ENCODE measurements at regions not wholly inside any gene's neighbourhood (a gene's known extent, or its start where the extent isn't known, plus 50 kb on each side); places are given as distances from the start of the nearest gene placed in this dataset.

DNA sequence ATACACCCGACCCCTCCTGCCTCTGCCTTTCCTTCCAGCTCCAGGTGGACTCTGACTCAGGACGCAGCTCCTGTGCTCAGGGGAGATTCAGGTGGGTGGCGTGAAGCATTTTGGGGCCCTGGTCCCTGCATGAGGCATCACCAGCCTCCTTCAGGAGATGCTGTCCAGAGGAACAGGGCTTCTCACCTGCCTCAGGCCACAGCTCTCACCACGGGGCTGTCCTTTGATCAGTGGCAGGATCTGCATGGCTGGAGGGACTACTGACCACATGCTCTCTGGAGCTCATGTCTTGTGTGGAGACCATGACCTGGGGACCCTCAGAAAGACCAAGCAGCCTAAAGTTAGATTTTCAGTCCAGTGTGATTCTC lies 58.8 kb downstream of the GGTLC2 start:
- TF ChIP-seq, protein P1, sequence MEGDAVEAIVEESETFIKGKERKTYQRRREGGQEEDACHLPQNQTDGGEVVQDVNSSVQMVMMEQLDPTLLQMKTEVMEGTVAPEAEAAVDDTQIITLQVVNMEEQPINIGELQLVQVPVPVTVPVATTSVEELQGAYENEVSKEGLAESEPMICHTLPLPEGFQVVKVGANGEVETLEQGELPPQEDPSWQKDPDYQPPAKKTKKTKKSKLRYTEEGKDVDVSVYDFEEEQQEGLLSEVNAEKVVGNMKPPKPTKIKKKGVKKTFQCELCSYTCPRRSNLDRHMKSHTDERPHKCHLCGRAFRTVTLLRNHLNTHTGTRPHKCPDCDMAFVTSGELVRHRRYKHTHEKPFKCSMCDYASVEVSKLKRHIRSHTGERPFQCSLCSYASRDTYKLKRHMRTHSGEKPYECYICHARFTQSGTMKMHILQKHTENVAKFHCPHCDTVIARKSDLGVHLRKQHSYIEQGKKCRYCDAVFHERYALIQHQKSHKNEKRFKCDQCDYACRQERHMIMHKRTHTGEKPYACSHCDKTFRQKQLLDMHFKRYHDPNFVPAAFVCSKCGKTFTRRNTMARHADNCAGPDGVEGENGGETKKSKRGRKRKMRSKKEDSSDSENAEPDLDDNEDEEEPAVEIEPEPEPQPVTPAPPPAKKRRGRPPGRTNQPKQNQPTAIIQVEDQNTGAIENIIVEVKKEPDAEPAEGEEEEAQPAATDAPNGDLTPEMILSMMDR (IDR thresholded peaks at IDR 0.05) = no peak
- Histone ChIP-seq H3K27ac (no peak overlapping the region), H3K4me3 (no peak overlapping the region), H3K4me1 (no peaks in the 10 kb centered on the region), H3K9me3 (no peaks in the 10 kb centered on the region), H3K36me3 (no peaks in the 10 kb centered on the region), H3K27me3 (ENCODE audit: low read depth) (no peaks in the 10 kb centered on the region)
- intact Hi-C loops (cut with DNase I) = no loop called here
- ATAC-seq = no peak
- DNase-seq = no peak

DNA sequence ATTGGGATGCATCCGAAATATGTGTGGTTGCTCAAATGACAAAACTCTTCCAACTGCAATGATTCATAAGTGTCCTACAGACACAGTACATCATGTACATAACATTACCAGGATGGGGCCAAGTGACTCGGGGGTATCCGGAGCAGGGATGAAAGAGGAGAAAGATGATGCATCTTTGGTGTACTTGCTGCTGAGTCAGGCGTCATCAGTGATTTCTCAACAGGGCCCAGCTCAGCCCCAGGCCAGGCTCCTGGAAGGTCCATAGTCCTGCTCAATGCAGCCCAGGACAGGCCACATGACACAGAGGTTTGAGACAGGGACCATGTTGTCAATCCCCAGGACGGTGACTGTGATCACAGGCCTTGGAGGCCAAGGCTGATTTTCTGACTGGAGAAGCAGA lies 59.3 kb downstream of the GGTLC2 start:
- DNase-seq (no peak), ATAC-seq (no peak)
- no peaks in the 10 kb centered on the region for H3K9me3 ChIP-seq
- H3K27me3 ChIP-seq (ENCODE audit: low read depth) = no peaks in the 10 kb centered on the region
- no peak overlapping the region for H3K4me3 ChIP-seq
- H3K36me3 ChIP-seq = no peaks in the 10 kb centered on the region
- H3K27ac ChIP-seq = no peak overlapping the region
- intact Hi-C loops (cut with DNase I) = no loop called here
- TF ChIP-seq, protein P1 (IDR thresholded peaks at IDR 0.05) = no peak
- no peaks in the 10 kb centered on the region for H3K4me1 ChIP-seq

DNA sequence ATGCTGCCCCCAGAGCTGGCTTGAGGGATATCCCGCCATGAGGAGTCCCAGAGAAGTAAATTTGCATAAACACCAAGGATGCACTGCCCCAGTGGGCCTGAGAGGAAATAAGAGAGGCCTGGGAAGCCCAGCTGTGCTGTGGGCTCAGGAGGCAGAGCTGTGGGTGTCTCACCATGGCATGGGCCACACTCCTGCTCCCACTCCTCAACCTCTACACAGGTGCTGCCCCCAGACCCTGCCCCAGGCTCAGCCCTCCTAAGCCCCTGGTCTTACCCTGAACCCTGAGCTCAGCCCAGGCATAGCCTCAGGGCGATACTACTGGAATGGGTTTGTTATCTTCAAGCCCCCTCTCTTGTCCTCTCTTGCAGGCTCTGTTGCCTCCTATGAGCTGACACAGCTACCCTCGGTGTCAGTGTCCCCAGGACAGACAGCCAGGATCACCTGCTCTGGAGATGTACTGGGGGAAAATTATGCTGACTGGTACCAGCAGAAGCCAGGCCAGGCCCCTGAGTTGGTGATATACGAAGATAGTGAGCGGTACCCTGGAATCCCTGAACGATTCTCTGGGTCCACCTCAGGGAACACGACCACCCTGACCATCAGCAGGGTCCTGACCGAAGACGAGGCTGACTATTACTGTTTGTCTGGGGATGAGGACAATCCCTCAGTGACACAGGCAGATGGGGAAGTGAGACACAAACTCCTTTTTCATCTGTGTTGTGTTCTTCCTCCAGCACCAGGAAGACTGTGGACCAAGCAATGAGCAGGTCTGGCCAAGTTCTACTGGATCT lies 59.9 kb downstream of the GGTLC2 start:
- no peaks in the 10 kb centered on the region for H3K36me3 ChIP-seq
- TF ChIP-seq, protein P1 (IDR thresholded peaks at IDR 0.05) = no peak
- DNase-seq (no peak), ATAC-seq (no peak)
- intact Hi-C loops (cut with DNase I) = no loop called here
- H3K4me1 ChIP-seq = no peaks in the 10 kb centered on the region
- H3K27me3 ChIP-seq (ENCODE audit: low read depth) = no peaks in the 10 kb centered on the region
- H3K27ac ChIP-seq = no peak overlapping the region
- no peak overlapping the region for H3K4me3 ChIP-seq
- H3K9me3 ChIP-seq = no peaks in the 10 kb centered on the region

DNA sequence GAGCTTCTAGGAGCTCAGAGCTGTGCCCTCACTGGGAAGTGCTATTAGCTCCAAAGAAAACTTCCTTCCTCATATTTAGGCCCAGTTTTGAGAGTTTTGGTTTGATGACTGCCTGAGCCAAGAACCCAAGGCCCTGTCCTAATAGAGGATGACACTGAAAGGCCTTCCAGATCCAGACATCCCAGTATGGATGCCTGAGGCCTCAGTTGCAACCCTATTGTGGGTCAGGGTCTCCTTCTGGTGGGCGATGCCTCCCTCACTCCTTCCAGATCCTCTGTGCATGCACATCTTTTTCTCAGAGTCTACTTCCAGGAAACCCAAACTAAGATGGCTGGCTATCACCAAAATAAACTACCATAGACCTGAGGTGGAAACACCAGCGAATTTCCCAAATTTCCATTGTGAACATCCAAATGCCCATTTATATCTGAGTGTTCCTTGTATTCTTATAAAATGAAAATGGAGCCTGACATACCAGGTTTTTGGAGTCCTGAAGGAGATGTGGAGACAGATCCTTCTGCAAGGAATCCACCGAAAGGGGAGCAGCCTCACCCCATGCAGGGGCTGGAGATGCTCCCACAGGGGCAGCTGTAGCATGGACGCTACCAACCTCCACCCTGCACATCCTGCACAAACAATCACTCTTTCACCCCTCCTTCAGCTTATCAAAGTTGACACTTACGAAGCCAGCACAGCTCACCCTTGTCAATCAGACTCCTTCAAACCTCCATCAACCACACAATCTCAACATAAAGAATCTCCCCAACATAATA lies 61.1 kb downstream of the GGTLC2 start:
- no peaks in the 10 kb centered on the region for H3K4me1 ChIP-seq
- DNase-seq = no peak

DNA sequence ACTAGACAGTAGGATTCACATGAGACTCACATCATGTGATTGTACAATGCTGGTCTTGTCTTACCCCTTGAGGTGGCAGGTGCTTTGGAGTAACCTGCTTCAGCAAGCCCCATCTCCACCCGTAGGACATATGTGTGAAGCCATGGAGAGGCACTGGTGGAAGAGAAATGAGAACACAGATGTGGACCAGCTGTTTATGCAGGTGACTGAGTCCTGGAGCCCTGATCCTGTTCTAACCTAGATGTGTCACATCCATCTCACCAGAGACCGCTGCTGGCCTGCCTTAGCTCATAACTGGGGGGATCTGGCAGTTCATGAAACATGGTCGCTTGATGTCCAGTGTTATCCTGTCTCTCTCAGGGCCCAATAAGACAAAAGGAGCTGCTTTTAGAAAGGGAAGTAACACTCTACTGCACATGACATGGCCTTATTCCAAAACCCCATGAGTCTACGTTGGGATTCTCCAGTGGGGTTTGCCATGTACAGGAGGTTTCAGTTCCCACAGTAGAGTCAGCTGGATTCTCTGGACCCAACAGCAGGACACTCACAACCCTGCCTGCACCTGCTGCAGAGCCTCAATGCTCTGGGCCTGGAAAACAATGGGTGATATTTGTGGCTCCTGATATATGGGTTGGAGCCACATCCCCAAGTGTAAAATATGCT lies 62.0 kb downstream of the GGTLC2 start:
- Histone ChIP-seq H3K27ac (no peak overlapping the region), H3K27me3 (ENCODE audit: low read depth) (no peaks in the 10 kb centered on the region), H3K4me1 (no peaks in the 10 kb centered on the region), H3K36me3 (no peaks in the 10 kb centered on the region), H3K9me3 (no peaks in the 10 kb centered on the region), H3K4me3 (no peak overlapping the region)
- TF ChIP-seq, protein P1 (IDR thresholded peaks at IDR 0.05) = no peak
- intact Hi-C loops (cut with DNase I) = no loop called here
- DNase-seq = no peak
- ATAC-seq = no peak

More for the DNA sequence above, 61.1 kb downstream of the GGTLC2 start:
- Histone ChIP-seq H3K27me3 (ENCODE audit: low read depth) (no peaks in the 10 kb centered on the region), H3K36me3 (no peaks in the 10 kb centered on the region), H3K4me3 (no peak overlapping the region), H3K9me3 (no peaks in the 10 kb centered on the region), H3K27ac (no peak overlapping the region)
- intact Hi-C loops (cut with DNase I) = no loop called here
- no peak for ATAC-seq
- TF ChIP-seq, protein P1 (IDR thresholded peaks at IDR 0.05) = no peak
